ENCODE measurements at regions not wholly inside any gene's neighbourhood (a gene's known extent, or its start where the extent isn't known, plus 50 kb on each side); places are given as distances from the start of the nearest gene placed in this dataset.

DNA sequence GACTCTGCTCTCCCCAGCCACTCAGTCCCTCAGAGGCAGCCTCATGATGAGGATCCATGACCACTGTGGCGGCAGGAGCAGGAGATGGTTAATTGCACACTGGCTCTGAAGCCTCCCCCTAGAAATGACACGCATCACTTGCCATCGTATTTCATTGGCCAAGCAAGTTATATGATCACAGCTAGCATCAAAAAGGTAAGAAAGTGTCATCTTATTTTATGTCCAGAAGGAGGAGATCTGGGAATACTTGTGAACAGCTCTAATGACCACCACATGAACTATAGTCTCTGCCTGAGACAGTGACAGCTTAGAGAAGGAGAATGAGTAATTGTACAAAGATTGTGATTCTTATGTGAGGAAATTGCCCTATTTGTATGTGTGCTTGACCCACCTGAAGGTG lies 363.4 kb downstream of the NUAK1 start:
- TF ChIP-seq, protein P1, sequence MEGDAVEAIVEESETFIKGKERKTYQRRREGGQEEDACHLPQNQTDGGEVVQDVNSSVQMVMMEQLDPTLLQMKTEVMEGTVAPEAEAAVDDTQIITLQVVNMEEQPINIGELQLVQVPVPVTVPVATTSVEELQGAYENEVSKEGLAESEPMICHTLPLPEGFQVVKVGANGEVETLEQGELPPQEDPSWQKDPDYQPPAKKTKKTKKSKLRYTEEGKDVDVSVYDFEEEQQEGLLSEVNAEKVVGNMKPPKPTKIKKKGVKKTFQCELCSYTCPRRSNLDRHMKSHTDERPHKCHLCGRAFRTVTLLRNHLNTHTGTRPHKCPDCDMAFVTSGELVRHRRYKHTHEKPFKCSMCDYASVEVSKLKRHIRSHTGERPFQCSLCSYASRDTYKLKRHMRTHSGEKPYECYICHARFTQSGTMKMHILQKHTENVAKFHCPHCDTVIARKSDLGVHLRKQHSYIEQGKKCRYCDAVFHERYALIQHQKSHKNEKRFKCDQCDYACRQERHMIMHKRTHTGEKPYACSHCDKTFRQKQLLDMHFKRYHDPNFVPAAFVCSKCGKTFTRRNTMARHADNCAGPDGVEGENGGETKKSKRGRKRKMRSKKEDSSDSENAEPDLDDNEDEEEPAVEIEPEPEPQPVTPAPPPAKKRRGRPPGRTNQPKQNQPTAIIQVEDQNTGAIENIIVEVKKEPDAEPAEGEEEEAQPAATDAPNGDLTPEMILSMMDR (IDR thresholded peaks at IDR 0.05; ENCODE audit: insufficient read depth, low read length, poor library complexity, severe bottlenecking) = no peak
- H3K27me3 ChIP-seq (replicated peaks; ENCODE audit: control insufficient read depth, insufficient read depth, low read length) = no peaks in the 10 kb centered on the region
- DNase-seq (ENCODE audit: extremely low read depth, insufficient read length) = no peak
- no peak overlapping the region for H3K4me3 ChIP-seq (replicated peaks; ENCODE audit: low read depth, low read length)
- H3K36me3 ChIP-seq (ENCODE audit: control insufficient read depth, insufficient read depth, low read length) = no peaks in the 10 kb centered on the region

- Histone ChIP-seq H3K27me3 (replicated peaks; ENCODE audit: control insufficient read depth, insufficient read depth, low read length) (no peaks in the 10 kb centered on the region), H3K36me3 (ENCODE audit: control insufficient read depth, insufficient read depth, low read length) (no peaks in the 10 kb centered on the region), H3K4me3 (replicated peaks; ENCODE audit: low read depth, low read length) (no peak overlapping the region)
- TF ChIP-seq, protein P1 (IDR thresholded peaks at IDR 0.05; ENCODE audit: insufficient read depth, low read length, poor library complexity, severe bottlenecking) = no peak
- peak; percentile 41 for DNase-seq (ENCODE audit: extremely low read depth, insufficient read length)
These were observed 354.5 kb downstream of the NUAK1 start for GRCh38 chr12:105783983-105784947.

DNA sequence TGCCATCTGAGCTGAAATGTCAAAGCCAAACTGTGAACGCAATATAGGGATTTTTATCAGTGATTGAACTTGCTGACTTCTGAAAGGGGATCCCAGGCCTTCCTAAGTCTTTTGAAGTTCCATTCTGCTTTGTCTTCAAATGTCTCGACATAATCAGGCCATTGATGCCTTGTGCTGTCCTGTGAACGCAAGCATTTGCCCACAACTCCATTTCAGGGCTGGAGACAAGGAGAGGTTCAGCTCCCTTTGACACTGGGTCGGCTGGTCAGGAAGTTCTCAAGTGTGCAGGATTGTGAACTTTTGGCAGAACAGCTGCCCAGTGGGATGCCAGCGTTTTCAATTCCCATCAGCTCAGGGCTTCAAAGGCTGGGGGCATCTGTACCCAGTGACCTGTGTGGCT lies 345.3 kb downstream of the NUAK1 start:
- Histone ChIP-seq H3K27me3 (replicated peaks; ENCODE audit: control insufficient read depth, insufficient read depth, low read length) (no peaks in the 10 kb centered on the region), H3K4me3 (replicated peaks; ENCODE audit: low read depth, low read length) (no peak overlapping the region), H3K36me3 (ENCODE audit: control insufficient read depth, insufficient read depth, low read length) (no peaks in the 10 kb centered on the region)
- DNase-seq (ENCODE audit: extremely low read depth, insufficient read length) = no peak
- TF ChIP-seq, protein P1 (IDR thresholded peaks at IDR 0.05; ENCODE audit: insufficient read depth, low read length, poor library complexity, severe bottlenecking) = no peak

DNA sequence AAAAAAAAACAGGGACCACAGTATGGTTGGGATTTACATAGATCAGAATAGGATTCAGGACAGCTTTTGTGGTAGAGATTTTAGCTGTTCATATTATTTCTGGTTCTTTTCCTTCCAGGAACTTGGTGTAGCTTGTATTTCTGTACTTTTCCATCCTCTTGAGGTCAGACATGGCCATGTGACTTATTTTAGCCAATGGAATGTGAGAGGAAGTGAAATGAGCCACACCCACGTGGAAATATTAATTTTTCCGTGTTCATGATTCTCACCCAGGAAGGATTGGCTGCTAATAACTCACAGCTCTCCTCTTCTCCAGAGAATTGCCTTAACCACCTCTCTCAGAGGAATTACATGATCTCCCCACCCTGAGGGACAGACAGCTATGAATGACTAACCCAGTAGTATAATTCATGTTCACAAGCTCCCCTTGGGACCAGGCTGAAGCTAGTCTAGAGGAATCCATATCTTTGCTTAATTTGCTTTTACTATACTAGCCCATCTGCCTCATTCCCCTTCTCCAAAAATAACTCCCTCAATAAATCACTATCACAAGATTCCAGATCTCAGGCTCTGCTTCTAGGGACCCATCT lies 340.4 kb downstream of the NUAK1 start:
- no peak overlapping the region for H3K4me3 ChIP-seq (replicated peaks; ENCODE audit: low read depth, low read length)
- TF ChIP-seq, protein P1 (IDR thresholded peaks at IDR 0.05; ENCODE audit: insufficient read depth, low read length, poor library complexity, severe bottlenecking) = no peak
- no peaks in the 10 kb centered on the region for H3K36me3 ChIP-seq (ENCODE audit: control insufficient read depth, insufficient read depth, low read length)
- DNase-seq (ENCODE audit: extremely low read depth, insufficient read length) = no peak
- no peaks in the 10 kb centered on the region for H3K27me3 ChIP-seq (replicated peaks; ENCODE audit: control insufficient read depth, insufficient read depth, low read length)

- H3K4me3 ChIP-seq (replicated peaks; ENCODE audit: low read depth, low read length) = no peak overlapping the region
- TF ChIP-seq, protein P1 (IDR thresholded peaks at IDR 0.05; ENCODE audit: insufficient read depth, low read length, poor library complexity, severe bottlenecking) = no peak
- H3K27me3 ChIP-seq (replicated peaks; ENCODE audit: control insufficient read depth, insufficient read depth, low read length) = no peaks in the 10 kb centered on the region
- DNase-seq (ENCODE audit: extremely low read depth, insufficient read length) = no peak
- H3K36me3 ChIP-seq (ENCODE audit: control insufficient read depth, insufficient read depth, low read length) = no peaks in the 10 kb centered on the region
These were observed 339.7 kb downstream of the NUAK1 start for GRCh38 chr12:105799103-105799502.
